Sigmoid colon (tissue), 6 donors: ENCODE measurements at regions not wholly inside any gene's neighbourhood (a gene's known extent, or its start where the extent isn't known, plus 50 kb on each side); places are given as distances from the start of the nearest gene placed in this dataset.

Experiments
- DNase-seq: peaks from one replicate; pipeline ENCODE4 v3.0.0-alpha.2; 2019
- H3K27ac ChIP-seq, 4 donors: fragments of 200-600 bp; sonication (generic); one replicate each; pipeline ENCODE4 v1.5.1; 2016 to 2019; ENCODE audit warnings: mild to moderate bottlenecking in 1 of 4
- H3K27me3 ChIP-seq, 3 donors: fragments of 200-600 bp; sonication (generic); one replicate each; pipeline ENCODE4 v1.5.1; 2019; ENCODE audit warnings: mild to moderate bottlenecking in 1 of 3
- H3K36me3 ChIP-seq, 4 donors: fragments of 200-600 bp; sonication (generic); one replicate each; pipeline ENCODE4 v1.5.1; 2016 to 2019
- H3K4me1 ChIP-seq, 4 donors: fragments of 200-600 bp; sonication (generic); one replicate each; pipeline ENCODE4 v1.5.1; 2017 to 2019
- H3K4me3 ChIP-seq, 4 donors: fragments of 200-600 bp; sonication (generic); one replicate each; pipeline ENCODE4 v1.5.1; 2017 to 2019; ENCODE audit warnings: mild to moderate bottlenecking in 2 of 4, moderate library complexity in 1 of 4
- H3K9me3 ChIP-seq, 4 donors: fragments of 200-600 bp in 3 of 4; sonication (generic) in 3 of 4; one replicate each; pipeline versions ENCODE4 v1.5.1 to v1.6.1; 2013 to 2019
- CTCF ChIP-seq, 4 experiments: fragments of 450-650 bp in 3 of 4; fragments of 200-600 bp in 1 of 4; IDR thresholded peaks; one replicate each; pipeline ENCODE4 v1.5.1; 2016 to 2019; ENCODE audit warnings: antibody characterized with exemption in 4 of 4, mild to moderate bottlenecking in 3 of 4, moderate library complexity in 2 of 4
- EP300 ChIP-seq, 4 donors: sonication (generic); formaldehyde crosslinking; IDR thresholded peaks; one replicate each; pipeline ENCODE4 v1.6.1; 2017; ENCODE audit warnings: antibody characterized with exemption in 4 of 4
- POLR2A ChIP-seq, 2 donors: fragments of 450-650 bp; IDR thresholded peaks; one replicate each; pipeline ENCODE4 v1.6.1; 2016; ENCODE audit warnings: antibody characterized with exemption in 2 of 2, mild to moderate bottlenecking in 2 of 2, moderate library complexity in 2 of 2
- POLR2AphosphoS5 ChIP-seq, 4 donors: sonication (generic); formaldehyde crosslinking; IDR thresholded peaks; one replicate each; pipeline ENCODE4 v1.6.1; 2017; ENCODE audit warnings: antibody characterized with exemption in 4 of 4
- WGBS, 2 donors: extraction: QIAGEN DNeasy Blood & Tissue Kit; methylation state at CpG; one replicate each; pipeline ENCODE4 v1.1.7; 2013; 5-methylcytosine and 5-hydroxymethylcytosine counted together
- intact Hi-C: fragments of 100-400 bp; cut with DNase I; formaldehyde crosslinking; loops from one replicate; pipeline ENCODE4 v1.15.1; 2023
- donor health status: healthy with polysubstance abuse.
- donor health status: healthy.

- H3K36me3 ChIP-seq, result no peaks in the 10 kb centered on the region
- H3K9me3 ChIP-seq, result no peaks in the 10 kb centered on the region
- no peak overlapping the region for H3K27ac ChIP-seq
- intact Hi-C loops, result no loop called here
- H3K4me3 ChIP-seq, result no peak overlapping the region
- no peaks in the 10 kb centered on the region for H3K27me3 ChIP-seq
- no peaks in the 10 kb centered on the region for H3K4me1 ChIP-seq
- TF ChIP-seq POLR2A (IDR thresholded peaks at IDR 0.05), result no peak
- no peak for TF ChIP-seq EP300 (IDR thresholded peaks at IDR 0.05)
- no peak for TF ChIP-seq CTCF (IDR thresholded peaks at IDR 0.05)
- no peak for TF ChIP-seq POLR2AphosphoS5 (IDR thresholded peaks at IDR 0.05)
- no peak for DNase-seq
These were observed 393.5 kb downstream of the DIRAS2 start for GRCh38 chr9:90249094-90249493.

GRCh38 chr9:90251316-90251715 lies 391.3 kb downstream of the DIRAS2 start:
- no peaks in the 10 kb centered on the region for H3K36me3 ChIP-seq
- intact Hi-C loops, result no loop called here
- no peaks in the 10 kb centered on the region for H3K9me3 ChIP-seq
- no peak overlapping the region for H3K4me3 ChIP-seq
- no peaks in the 10 kb centered on the region for H3K27me3 ChIP-seq
- DNase-seq, result no peak
- TF ChIP-seq POLR2AphosphoS5 (IDR thresholded peaks at IDR 0.05) (no peak), CTCF (IDR thresholded peaks at IDR 0.05) (no peak), POLR2A (IDR thresholded peaks at IDR 0.05) (no peak), EP300 (IDR thresholded peaks at IDR 0.05) (no peak)
- no peak overlapping the region for H3K27ac ChIP-seq
- H3K4me1 ChIP-seq, result no peaks in the 10 kb centered on the region

GRCh38 chr9:90256345-90256744 lies 386.3 kb downstream of the DIRAS2 start:
- TF ChIP-seq CTCF (IDR thresholded peaks at IDR 0.05) (no peak), POLR2A (IDR thresholded peaks at IDR 0.05) (no peak), POLR2AphosphoS5 (IDR thresholded peaks at IDR 0.05) (no peak), EP300 (IDR thresholded peaks at IDR 0.05) (no peak)
- intact Hi-C loops, result no loop called here
- DNase-seq, result no peak
- Histone ChIP-seq H3K9me3 (no peaks in the 10 kb centered on the region), H3K27me3 (no peaks in the 10 kb centered on the region), H3K4me1 (no peaks in the 10 kb centered on the region), H3K4me3 (no peak overlapping the region), H3K27ac (no peak overlapping the region), H3K36me3 (no peaks in the 10 kb centered on the region)
- WGBS, 2 donors, result 45 to 75% methylated on average over 2 of the region's 2 CpGs

DNA sequence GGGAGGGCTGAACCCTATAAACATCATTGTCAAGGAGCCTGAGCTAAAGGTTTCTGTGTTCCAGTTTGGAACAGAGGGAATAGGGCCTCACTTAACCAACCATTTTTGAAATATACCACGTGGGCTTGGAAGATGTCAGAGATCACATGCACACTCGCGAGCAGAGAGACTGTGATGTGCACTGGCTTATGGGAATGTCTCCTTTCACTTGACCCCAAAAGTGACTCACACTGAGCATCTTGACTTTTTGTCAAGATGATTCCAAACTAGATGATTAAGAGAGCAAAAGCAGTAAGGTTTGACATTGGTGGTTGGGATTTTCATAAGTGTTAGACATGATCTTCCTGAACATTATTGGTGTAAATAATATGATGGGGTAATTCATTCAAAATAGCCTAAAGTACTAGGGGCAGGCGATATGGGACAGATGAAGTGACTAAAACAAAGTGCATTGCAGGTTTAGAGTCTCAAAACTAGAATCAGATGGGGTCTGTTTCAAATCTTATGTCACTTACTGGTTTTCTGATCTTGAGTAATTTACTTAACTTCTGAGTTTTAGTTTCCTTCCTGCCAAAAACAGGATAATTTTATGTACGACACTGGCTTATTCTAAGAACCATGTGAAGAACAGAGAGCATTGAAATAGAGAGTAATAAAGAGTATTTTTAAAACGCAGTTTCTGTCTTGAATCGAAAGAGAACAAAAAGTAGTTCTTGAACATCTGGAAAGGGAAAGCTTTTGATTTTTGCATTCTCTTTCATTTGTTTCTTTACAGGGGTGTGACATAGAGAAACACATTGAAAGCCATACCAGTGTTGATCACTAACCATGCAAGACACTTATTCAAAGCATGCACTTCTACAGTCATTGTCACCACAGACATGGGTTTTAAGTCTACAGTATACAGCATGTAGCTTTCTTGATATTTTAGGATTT lies 383.0 kb downstream of the DIRAS2 start:
- intact Hi-C loops, result no loop called here
- Histone ChIP-seq H3K4me1 (no peaks in the 10 kb centered on the region), H3K36me3 (no peaks in the 10 kb centered on the region), H3K9me3 (peaks cover 0 to 4% (median 2%) of the 10 kb centered on the region in 4 donors), H3K4me3 (no peak overlapping the region), H3K27me3 (no peaks in the 10 kb centered on the region), H3K27ac (no peak overlapping the region)
- WGBS, 2 donors, result 70 to 84% methylated on average over 7 of the region's 7 CpGs
- no peak for DNase-seq
- no peak for TF ChIP-seq POLR2A (IDR thresholded peaks at IDR 0.05)
- no peak for TF ChIP-seq POLR2AphosphoS5 (IDR thresholded peaks at IDR 0.05)
- TF ChIP-seq EP300 (IDR thresholded peaks at IDR 0.05), result no peak
- no peak for TF ChIP-seq CTCF (IDR thresholded peaks at IDR 0.05)
